Lung (tissue), 11 donors: ENCODE measurements at regions not wholly inside any gene's neighbourhood (a gene's known extent, or its start where the extent isn't known, plus 50 kb on each side); places are given as distances from the start of the nearest gene placed in this dataset.
"Not testable (repeated sequence)": the region's sequence is repeated elsewhere in the genome, so short reads cannot be mapped to it uniquely, and the experiment has no call there.

Source experiments
- ATAC-seq: fragments of 200-7000 bp; cut with Tn5 transposase; one replicate; pipeline ENCODE4 v1.9.1; 2020; ENCODE audit warnings: moderate number of reproducible peaks; ENCODE audit not compliant: insufficient read depth, low FRiP score
- DNase-seq, 3 donors: peaks; one replicate each; pipeline ENCODE4 v3.0.0-alpha.2; 2013 to 2017
- H3K27ac ChIP-seq, 2 donors: one replicate each; pipeline ENCODE4 v1.5.1; 2013; ENCODE audit warnings: mild to moderate bottlenecking in 2 of 2, moderate library complexity in 2 of 2, control low read depth in 1 of 2, inconsistent platforms in 1 of 2, low read depth in 1 of 2, low read length in 1 of 2
- H3K27me3 ChIP-seq, 3 donors: one replicate each; pipeline ENCODE4 v1.5.1; 2013; ENCODE audit warnings: low read length in 2 of 3; ENCODE audit not compliant: control insufficient read depth in 3 of 3, insufficient read depth in 3 of 3
- H3K36me3 ChIP-seq, 4 donors: one replicate each; pipeline ENCODE4 v1.5.1; 2013; ENCODE audit warnings: low read length in 4 of 4, mild to moderate bottlenecking in 1 of 4, moderate library complexity in 1 of 4; ENCODE audit not compliant: control insufficient read depth in 4 of 4, insufficient read depth in 4 of 4
- H3K4me1 ChIP-seq, 5 donors: one replicate each; pipeline ENCODE4 v1.5.1; 2013; ENCODE audit warnings: low read length in 5 of 5, mild to moderate bottlenecking in 2 of 5, moderate library complexity in 1 of 5; ENCODE audit not compliant: control insufficient read depth in 5 of 5, insufficient read depth in 5 of 5
- H3K4me3 ChIP-seq: one replicate; pipeline ENCODE4 v1.5.1; 2013; ENCODE audit warnings: mild to moderate bottlenecking, control low read depth, moderate library complexity
- H3K9ac ChIP-seq, 2 donors: one replicate each; pipeline ENCODE4 v1.5.1; 2013; ENCODE audit warnings: low read length in 2 of 2, control low read depth in 1 of 2; ENCODE audit not compliant: insufficient read depth in 1 of 2
- H3K9me3 ChIP-seq, 4 donors: one replicate each; pipeline ENCODE4 v1.5.1; 2013; ENCODE audit warnings: low read length in 3 of 4, mild to moderate bottlenecking in 1 of 4, moderate library complexity in 1 of 4; ENCODE audit not compliant: control insufficient read depth in 4 of 4, insufficient read depth in 3 of 4
- WGBS, 2 donors: extraction: QIAGEN DNeasy Blood & Tissue Kit; methylation state at CpG; one replicate each; pipeline ENCODE4 v1.1.7; 2013; 5-methylcytosine and 5-hydroxymethylcytosine counted together
- TF ChIP-seq, protein P1 (sequence below): IDR thresholded peaks from 2 replicates; pipeline ENCODE4 v1.5.1; 2012; ENCODE audit warnings: mild to moderate bottlenecking; ENCODE audit errors: control extremely low read depth, extremely low read depth
- donor health status: control.
- donor health status: control.
- donor health status: Bipolar disorder and iron deficiency.
- donor health status: healthy.
- donor health status: DM: yes; HTN: yes; CAD: no.

DNA sequence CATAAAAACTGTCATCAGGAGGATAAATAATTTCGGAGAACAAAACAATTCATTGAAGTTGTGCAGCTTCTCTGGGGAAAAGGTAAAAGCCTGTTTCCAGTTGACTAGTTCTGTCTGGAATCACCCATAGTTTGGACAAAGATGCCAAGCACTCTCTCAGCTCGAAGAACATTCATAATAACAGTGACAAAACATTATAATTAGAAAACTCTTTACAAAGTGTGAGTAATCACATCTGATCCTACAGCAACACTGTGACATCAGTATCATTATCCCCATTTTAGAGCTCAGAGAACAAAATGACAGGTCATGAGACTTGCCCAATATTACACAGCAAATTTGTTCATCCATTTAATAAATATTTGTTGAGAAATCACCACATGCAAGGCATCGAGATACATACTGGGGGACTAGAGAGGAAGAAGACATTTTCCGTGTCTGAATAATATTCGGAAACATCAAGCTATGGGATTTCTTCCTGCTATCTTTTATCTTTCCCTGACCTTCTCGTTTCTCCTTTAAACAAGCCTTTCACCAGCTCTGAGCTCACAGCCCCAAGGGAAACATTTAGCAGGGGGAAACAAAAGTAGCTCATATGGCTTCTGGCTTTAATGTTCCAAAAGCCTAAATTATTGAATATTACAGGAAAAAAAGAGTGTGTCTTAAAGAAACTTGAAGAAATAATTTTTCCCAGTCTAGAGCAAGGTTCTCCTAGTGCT is 123.3 kb upstream of the GHITM start:
- 68 to 77% methylated on average over 6 of the region's 6 CpGs for WGBS, 2 donors
- Histone ChIP-seq H3K36me3 (no peaks in the 10 kb centered on the region), H3K9me3 (peaks cover 0 to 2% (median 0%) of the 10 kb centered on the region in 4 donors), H3K4me1 (no peaks in the 10 kb centered on the region), H3K27ac (no peak overlapping the region), H3K4me3 (no peak overlapping the region), H3K9ac (no peak overlapping the region), H3K27me3 (no peaks in the 10 kb centered on the region)
- DNase-seq (no peak), ATAC-seq (no peak)
- TF ChIP-seq, protein P1, sequence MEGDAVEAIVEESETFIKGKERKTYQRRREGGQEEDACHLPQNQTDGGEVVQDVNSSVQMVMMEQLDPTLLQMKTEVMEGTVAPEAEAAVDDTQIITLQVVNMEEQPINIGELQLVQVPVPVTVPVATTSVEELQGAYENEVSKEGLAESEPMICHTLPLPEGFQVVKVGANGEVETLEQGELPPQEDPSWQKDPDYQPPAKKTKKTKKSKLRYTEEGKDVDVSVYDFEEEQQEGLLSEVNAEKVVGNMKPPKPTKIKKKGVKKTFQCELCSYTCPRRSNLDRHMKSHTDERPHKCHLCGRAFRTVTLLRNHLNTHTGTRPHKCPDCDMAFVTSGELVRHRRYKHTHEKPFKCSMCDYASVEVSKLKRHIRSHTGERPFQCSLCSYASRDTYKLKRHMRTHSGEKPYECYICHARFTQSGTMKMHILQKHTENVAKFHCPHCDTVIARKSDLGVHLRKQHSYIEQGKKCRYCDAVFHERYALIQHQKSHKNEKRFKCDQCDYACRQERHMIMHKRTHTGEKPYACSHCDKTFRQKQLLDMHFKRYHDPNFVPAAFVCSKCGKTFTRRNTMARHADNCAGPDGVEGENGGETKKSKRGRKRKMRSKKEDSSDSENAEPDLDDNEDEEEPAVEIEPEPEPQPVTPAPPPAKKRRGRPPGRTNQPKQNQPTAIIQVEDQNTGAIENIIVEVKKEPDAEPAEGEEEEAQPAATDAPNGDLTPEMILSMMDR = no peak

DNA sequence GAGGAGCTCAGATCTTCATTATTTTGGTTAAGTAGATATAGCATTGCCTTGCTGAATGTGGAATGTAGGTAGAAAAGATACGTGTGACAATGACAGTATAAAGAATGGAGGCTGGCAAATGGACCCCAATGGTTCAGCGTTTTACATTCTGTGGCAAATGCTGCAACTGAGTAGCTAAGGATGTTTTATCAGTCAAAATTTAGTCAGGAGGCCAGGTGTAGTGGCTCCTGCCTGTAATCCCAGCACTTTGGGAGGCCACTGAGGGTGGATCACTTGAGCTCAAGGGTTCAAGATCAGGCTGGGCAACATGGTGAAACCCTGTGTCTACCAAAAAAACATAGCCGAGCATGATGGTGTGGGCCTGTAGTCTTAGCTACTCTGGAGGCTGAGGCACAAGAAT is 120.5 kb upstream of the GHITM start:
- H3K36me3 ChIP-seq = no peaks in the 10 kb centered on the region
- DNase-seq = no peak
- no peak overlapping the region for H3K9ac ChIP-seq
- no peak overlapping the region for H3K27ac ChIP-seq
- no peaks in the 10 kb centered on the region for H3K27me3 ChIP-seq
- TF ChIP-seq, protein P1 = no peak
- peaks cover 0 to 2% (median 0%) of the 10 kb centered on the region in 4 donors for H3K9me3 ChIP-seq
- WGBS, 2 donors = 91 to 92% methylated on average over 3 of the region's 3 CpGs
- ATAC-seq = no peak
- no peak overlapping the region for H3K4me3 ChIP-seq
- no peaks in the 10 kb centered on the region for H3K4me1 ChIP-seq

DNA sequence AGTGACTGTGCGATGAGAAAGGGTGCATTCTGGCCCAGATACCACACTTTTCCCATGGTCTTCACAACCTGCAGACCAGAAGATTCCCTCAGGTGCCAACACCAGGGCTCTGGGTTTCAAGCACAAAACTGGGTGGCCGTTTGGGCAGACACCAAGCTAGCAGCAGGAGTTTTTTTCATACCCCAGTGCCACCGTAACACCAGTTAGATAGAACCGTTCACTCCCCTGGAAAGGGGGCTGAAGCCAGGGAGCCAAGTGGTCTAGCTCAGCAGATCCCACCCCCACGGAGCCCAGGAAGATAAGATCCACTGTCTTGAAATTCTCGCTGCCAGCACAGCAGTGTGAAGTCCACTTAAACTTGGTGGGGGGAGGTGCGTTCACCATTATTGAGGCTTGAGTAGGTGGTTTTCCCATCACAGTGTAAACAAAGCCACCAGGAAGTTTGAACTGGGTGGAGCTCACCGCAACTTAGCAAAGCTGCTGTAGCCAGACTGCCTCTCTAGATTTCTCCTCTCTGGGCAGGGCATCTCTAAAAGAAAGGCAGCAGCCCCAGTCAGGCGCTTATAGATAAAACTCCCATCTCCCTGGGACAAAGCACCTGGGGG is 119.4 kb upstream of the GHITM start:
- ATAC-seq, DNase-seq, H3K27ac ChIP-seq, H3K4me1 ChIP-seq, H3K9me3 ChIP-seq, H3K36me3 ChIP-seq, H3K27me3 ChIP-seq, H3K4me3 ChIP-seq, H3K9ac ChIP-seq: not testable (repeated sequence)
- WGBS, 2 donors = 59 to 73% methylated on average over 9 of the region's 9 CpGs

DNA sequence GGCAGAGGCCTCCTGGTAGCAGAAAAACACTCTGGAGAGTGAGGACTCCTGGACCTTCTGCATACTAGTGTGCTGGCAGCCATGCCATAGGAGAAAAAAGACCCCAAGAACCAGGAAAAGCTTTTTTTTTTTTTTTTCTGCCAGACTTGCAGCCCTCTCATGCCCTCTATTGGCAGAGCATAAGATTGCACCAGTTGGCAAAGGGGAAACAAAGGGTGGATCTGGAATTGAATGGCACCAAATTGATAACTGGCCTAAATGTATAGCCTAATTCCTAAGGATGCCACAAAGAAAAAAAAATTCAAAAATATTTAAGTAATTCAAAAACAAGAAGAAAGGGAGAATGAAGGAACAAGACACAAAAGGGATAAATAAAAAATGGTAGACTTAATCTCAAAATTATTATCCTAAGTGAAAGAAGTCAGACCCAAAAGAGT is 112.5 kb upstream of the GHITM start:
- peak in 2 of 3 donors; percentile 9 for DNase-seq
- ATAC-seq = no peak
- no peaks in the 10 kb centered on the region for H3K4me1 ChIP-seq
- no peak overlapping the region for H3K4me3 ChIP-seq
- no peaks in the 10 kb centered on the region for H3K36me3 ChIP-seq
- H3K27ac ChIP-seq = no peak overlapping the region
- H3K9me3 ChIP-seq = no peaks in the 10 kb centered on the region
- no peak overlapping the region for H3K9ac ChIP-seq
- H3K27me3 ChIP-seq = no peaks in the 10 kb centered on the region
- TF ChIP-seq, protein P1 = peak; percentile 16
